ENCODE measurements at regions not wholly inside any gene's neighbourhood (a gene's known extent, or its start where the extent isn't known, plus 50 kb on each side); places are given as distances from the start of the nearest gene placed in this dataset.

- ChIA-PET CTCF (no interaction called here), POLR2A (no interaction called here)
- no peak overlapping the region for H3K4me3 ChIP-seq (ENCODE audit: low read depth, low read length)
- DNase-seq (ENCODE audit: low read depth, low spot score): no peak
- TF ChIP-seq CTCF (IDR thresholded peaks at IDR 0.05; ENCODE audit: insufficient read depth, low read length, missing control alignments): no peak
Measured at GRCh38 chr16:73530529-73530928, 482.6 kb upstream of the ZFHX3 start.

GRCh38 chr16:73529303-73530012 lies 481.5 kb upstream of the ZFHX3 start:
- POLR2A ChIA-PET: no interaction called here
- no peak overlapping the region for H3K4me3 ChIP-seq (ENCODE audit: low read depth, low read length)
- DNase-seq (ENCODE audit: low read depth, low spot score): no peak
- no peak for TF ChIP-seq CTCF (IDR thresholded peaks at IDR 0.05; ENCODE audit: insufficient read depth, low read length, missing control alignments)
- CTCF ChIA-PET: no interaction called here

- DNase-seq (ENCODE audit: low read depth, low spot score): no peak
- CTCF ChIA-PET: no interaction called here
- no peak for TF ChIP-seq CTCF (IDR thresholded peaks at IDR 0.05; ENCODE audit: insufficient read depth, low read length, missing control alignments)
Measured at GRCh38 chr16:73527187-73527586, 479.3 kb upstream of the ZFHX3 start.

GRCh38 chr16:73526011-73526804 lies 478.3 kb upstream of the ZFHX3 start:
- TF ChIP-seq CTCF (IDR thresholded peaks at IDR 0.05; ENCODE audit: insufficient read depth, low read length, missing control alignments): no peak
- ChIA-PET POLR2A (no interaction called here), CTCF (no interaction called here)
- no peak overlapping the region for H3K4me3 ChIP-seq (ENCODE audit: low read depth, low read length)
- no peak for DNase-seq (ENCODE audit: low read depth, low spot score)

More at GRCh38 chr16:73527187-73527586, 479.3 kb upstream of the ZFHX3 start:
- no peak overlapping the region for H3K4me3 ChIP-seq (ENCODE audit: low read depth, low read length)
- POLR2A ChIA-PET: no interaction called here

GRCh38 chr16:73523209-73523608 lies 475.3 kb upstream of the ZFHX3 start:
- no peak for TF ChIP-seq CTCF (IDR thresholded peaks at IDR 0.05; ENCODE audit: insufficient read depth, low read length, missing control alignments)
- no peak overlapping the region for H3K4me3 ChIP-seq (ENCODE audit: low read depth, low read length)
- POLR2A ChIA-PET: no interaction called here
- CTCF ChIA-PET: no interaction called here
- DNase-seq (ENCODE audit: low read depth, low spot score): no peak

GRCh38 chr16:73521499-73521898 lies 473.6 kb upstream of the ZFHX3 start:
- no peak for TF ChIP-seq CTCF (IDR thresholded peaks at IDR 0.05; ENCODE audit: insufficient read depth, low read length, missing control alignments)
- CTCF ChIA-PET: no interaction called here
- POLR2A ChIA-PET: no interaction called here
- H3K4me3 ChIP-seq (ENCODE audit: low read depth, low read length): no peak overlapping the region
- no peak for DNase-seq (ENCODE audit: low read depth, low spot score)

All from AG04449 (cell line).